HEK293 (cell line): ENCODE measurements at regions not wholly inside any gene's neighbourhood (a gene's known extent, or its start where the extent isn't known, plus 50 kb on each side); places are given as distances from the start of the nearest gene placed in this dataset.

Experiments used
- CTCF ChIA-PET: fragments of 350-600 bp; formaldehyde crosslinking; extraction: SDS; loops from one replicate; lab custom pipeline; 2021; ENCODE audit warnings: antibody characterized with exemption; lab: Yijun Ruan, JAX
- POLR2A ChIA-PET: fragments of 300-600 bp; formaldehyde crosslinking; extraction: SDS; loops from one replicate; lab custom pipeline; 2020; ENCODE audit warnings: antibody characterized with exemption, inconsistent platforms; lab: Yijun Ruan, JAX
- H3K27ac ChIP-seq: fragments of 200-500 bp; sonication (Bioruptor generic); 2 replicates; pipeline ENCODE4 v1.5.1; 2014; ENCODE audit warnings: low read depth, low read length, control low read depth, inconsistent platforms; ENCODE audit errors: extremely low read depth
- H3K36me3 ChIP-seq, 2 experiments: fragments of 200-500 bp in 1 of 2; sonication (Bioruptor generic) in 1 of 2; 1 replicate in 1 of 2; 2 replicates in 1 of 2; pipeline ENCODE4 v1.5.1; 2014 to 2017; ENCODE audit warnings: inconsistent platforms in 2 of 2, low read length in 2 of 2; ENCODE audit not compliant: control insufficient read depth in 2 of 2, insufficient read depth in 1 of 2
- H3K4me1 ChIP-seq: fragments of 200-500 bp; sonication (Bioruptor generic); 2 replicates; pipeline ENCODE4 v1.5.1; 2014; ENCODE audit warnings: mild to moderate bottlenecking, low read length, inconsistent platforms; ENCODE audit not compliant: control insufficient read depth, insufficient read depth
- H3K4me3 ChIP-seq: 2 replicates; pipeline ENCODE4 v1.5.1; 2011; ENCODE audit warnings: low read depth, mild to moderate bottlenecking, control low read depth, low read length, moderate library complexity
- H3K9me3 ChIP-seq: fragments of 200-500 bp; sonication (Bioruptor generic); 2 replicates; pipeline ENCODE4 v1.5.1; 2014; ENCODE audit warnings: low read depth, low read length, inconsistent platforms; ENCODE audit not compliant: control insufficient read depth, insufficient read depth
- MEIS1 ChIP-seq: sonication (generic); formaldehyde crosslinking; IDR thresholded peaks from 2 replicates; pipeline ENCODE4 v1.8.1; 2022; ENCODE audit warnings: missing genetic modification reagents, mild to moderate bottlenecking, borderline replicate concordance
- RBAK ChIP-seq: fragments of 450-650 bp; formaldehyde crosslinking; IDR thresholded peaks from 2 replicates; pipeline ENCODE4 v1.5.1; 2016; ENCODE audit warnings: missing biosample characterization, missing genetic modification characterization
- SP2 ChIP-seq: fragments of 450-650 bp; formaldehyde crosslinking; IDR thresholded peaks from 2 replicates; pipeline ENCODE4 v1.5.1; 2016; ENCODE audit warnings: missing biosample characterization, missing genetic modification characterization
- ZBTB1 ChIP-seq: fragments of 450-650 bp; formaldehyde crosslinking; IDR thresholded peaks from 2 replicates; pipeline ENCODE4 v1.5.1; 2016; ENCODE audit warnings: missing biosample characterization, missing genetic modification characterization
- ZBTB21 ChIP-seq: fragments of 450-650 bp; formaldehyde crosslinking; IDR thresholded peaks from 2 replicates; pipeline ENCODE4 v1.5.1; 2017; ENCODE audit warnings: missing biosample characterization, missing genetic modification characterization
- ZNF146 ChIP-seq: fragments of 450-650 bp; formaldehyde crosslinking; IDR thresholded peaks from 2 replicates; pipeline ENCODE4 v1.5.1; 2016; ENCODE audit warnings: missing biosample characterization, missing genetic modification characterization
- ZNF155 ChIP-seq: fragments of 450-650 bp; formaldehyde crosslinking; IDR thresholded peaks from 2 replicates; pipeline ENCODE4 v1.5.1; 2016; ENCODE audit warnings: missing biosample characterization, missing genetic modification characterization
- ZNF184 ChIP-seq: fragments of 450-650 bp; IDR thresholded peaks from 2 replicates; pipeline ENCODE4 v1.5.1; 2018; ENCODE audit warnings: missing biosample characterization, mild to moderate bottlenecking, missing genetic modification characterization
- ZNF423 ChIP-seq: fragments of 450-650 bp; formaldehyde crosslinking; IDR thresholded peaks from 2 replicates; pipeline ENCODE4 v1.5.1; 2016; ENCODE audit warnings: missing biosample characterization, missing genetic modification characterization
- ZNF501 ChIP-seq: fragments of 450-650 bp; formaldehyde crosslinking; IDR thresholded peaks from 2 replicates; pipeline ENCODE4 v1.5.1; 2016; ENCODE audit warnings: missing biosample characterization, missing genetic modification characterization
- ZNF510 ChIP-seq: fragments of 450-650 bp; formaldehyde crosslinking; IDR thresholded peaks from 2 replicates; pipeline ENCODE4 v1.5.1; 2018; ENCODE audit warnings: mild to moderate bottlenecking, missing genetic modification characterization, missing biosample characterization; ENCODE audit not compliant: insufficient replicate concordance
- ZNF514 ChIP-seq: fragments of 450-650 bp; formaldehyde crosslinking; IDR thresholded peaks from 2 replicates; pipeline ENCODE4 v1.5.1; 2016; ENCODE audit warnings: missing biosample characterization, missing genetic modification characterization
- ZNF596 ChIP-seq: fragments of 450-650 bp; IDR thresholded peaks from 2 replicates; pipeline ENCODE4 v1.5.0; 2018; ENCODE audit warnings: missing biosample characterization, mild to moderate bottlenecking, missing genetic modification characterization, moderate library complexity
- ZNF600 ChIP-seq: fragments of 450-650 bp; formaldehyde crosslinking; IDR thresholded peaks from 2 replicates; pipeline ENCODE4 v1.5.1; 2016; ENCODE audit warnings: missing biosample characterization, missing genetic modification characterization
- ZNF707 ChIP-seq: fragments of 450-650 bp; formaldehyde crosslinking; IDR thresholded peaks from 2 replicates; pipeline ENCODE4 v1.5.1; 2016; ENCODE audit warnings: missing biosample characterization, missing genetic modification characterization
- ZNF76 ChIP-seq: fragments of 450-650 bp; formaldehyde crosslinking; IDR thresholded peaks from 2 replicates; pipeline ENCODE4; 2016; ENCODE audit warnings: low read depth, missing biosample characterization, missing genetic modification characterization, borderline replicate concordance
- TF ChIP-seq, protein P1 (sequence below): fragments of 450-650 bp; formaldehyde crosslinking; IDR thresholded peaks from 2 replicates; pipeline ENCODE4 v1.5.1; 2016; ENCODE audit warnings: missing biosample characterization, missing genetic modification characterization
- TF ChIP-seq, protein P2 (sequence below): fragments of 450-650 bp; IDR thresholded peaks from 2 replicates; pipeline ENCODE4 v1.5.1; 2018; ENCODE audit warnings: missing biosample characterization, missing genetic modification characterization
- TF ChIP-seq, protein P3 (sequence below): fragments of 450-650 bp; formaldehyde crosslinking; IDR thresholded peaks from 2 replicates; pipeline ENCODE4 v1.5.1; 2016; ENCODE audit warnings: missing biosample characterization, missing genetic modification characterization
- TF ChIP-seq, protein P4 (sequence below): fragments of 450-650 bp; formaldehyde crosslinking; IDR thresholded peaks from 2 replicates; pipeline ENCODE4 v1.5.1; 2017; ENCODE audit warnings: missing biosample characterization, missing genetic modification characterization

DNA sequence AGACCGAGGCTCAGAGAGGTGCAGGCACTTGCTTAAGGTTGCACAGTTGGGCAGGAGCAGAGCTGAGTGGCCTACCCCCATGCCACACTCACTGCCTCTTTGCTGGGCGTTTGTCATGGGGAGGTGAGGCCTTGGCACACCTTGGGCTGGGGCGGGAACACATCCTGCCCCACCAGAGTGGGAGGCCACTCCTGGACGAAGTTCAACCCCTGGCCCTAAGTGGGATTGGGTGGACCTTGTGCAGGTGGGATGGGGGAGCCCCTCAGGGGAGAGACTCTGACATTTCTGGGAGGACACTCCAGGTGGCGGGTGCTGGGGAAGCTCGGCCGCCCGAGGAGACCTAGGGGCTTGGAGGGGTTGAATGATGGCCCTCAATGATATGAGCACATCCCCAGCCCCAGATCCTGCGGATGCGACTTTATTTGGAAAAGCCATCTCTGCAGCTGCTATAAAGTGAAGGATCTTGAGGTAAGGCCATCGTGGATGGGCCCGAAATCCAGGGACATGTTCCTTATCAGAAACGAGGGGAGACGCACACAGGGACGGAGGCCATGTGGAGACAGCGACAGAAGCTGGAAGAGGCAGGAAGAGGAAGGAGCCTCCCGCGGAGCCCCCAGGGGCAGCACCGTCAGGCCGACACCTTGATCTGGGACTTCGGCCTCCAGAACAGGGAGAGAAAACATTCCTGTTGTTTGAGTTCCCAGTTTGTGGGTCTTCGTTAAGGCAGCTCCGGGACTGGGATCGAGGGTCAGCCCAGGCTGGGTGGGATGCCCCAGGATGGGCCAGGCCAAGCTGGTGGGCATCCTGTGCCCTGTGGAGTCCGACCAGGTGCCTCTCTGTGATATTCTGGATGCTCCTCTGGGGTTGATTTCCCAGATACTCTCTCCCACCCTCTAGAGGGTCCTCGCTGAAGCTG, 111.6 kb upstream of the LRPAP1 start:
- no peak overlapping the region for H3K27ac ChIP-seq
- no peaks in the 10 kb centered on the region for H3K36me3 ChIP-seq
- H3K4me3 ChIP-seq = no peak overlapping the region
- no peaks in the 10 kb centered on the region for H3K9me3 ChIP-seq
- no peaks in the 10 kb centered on the region; the same call in 1 of the 2 replicates for H3K4me1 ChIP-seq
- POLR2A ChIA-PET = no interaction called here
- TF ChIP-seq ZNF514 (tag by site-specific recombination) (no peak), ZNF184 (tag by site-specific recombination) (no peak)
- CTCF ChIA-PET = no interaction called here

DNA sequence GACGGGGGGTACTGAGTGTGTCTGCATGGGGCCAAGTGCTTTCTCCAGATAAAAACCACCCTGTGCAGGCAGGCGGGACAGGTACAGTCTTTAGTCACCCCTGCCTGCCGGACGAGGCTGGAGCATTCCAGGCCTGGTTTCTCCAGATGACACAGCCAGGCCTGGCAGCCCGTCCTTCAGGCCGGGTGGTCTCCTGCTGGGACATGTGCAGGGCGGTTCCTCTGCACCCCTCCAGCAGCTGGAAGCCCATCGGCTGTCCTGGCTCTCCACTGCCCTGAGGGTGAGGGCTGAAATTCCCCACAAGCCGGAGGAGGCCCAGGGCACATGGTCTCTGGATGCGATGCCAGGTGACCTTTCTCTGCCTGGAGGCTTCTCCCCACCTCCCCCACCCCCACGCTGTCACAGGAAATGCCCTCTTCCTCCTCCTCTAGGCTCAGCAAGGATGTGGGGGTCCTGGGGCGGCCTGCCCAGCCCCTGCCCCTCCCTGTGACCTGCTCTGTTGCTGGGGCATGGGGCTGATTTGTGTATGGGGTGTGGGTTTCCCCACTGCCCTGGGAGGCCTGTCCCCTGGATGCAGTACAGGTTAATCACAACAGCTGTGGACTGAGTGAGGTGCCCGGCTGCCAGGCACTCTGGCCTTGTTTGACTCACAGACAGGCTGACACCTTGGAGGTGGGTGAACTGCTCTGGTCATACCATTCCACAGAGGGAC, 110.7 kb upstream of the LRPAP1 start:
- CTCF ChIA-PET = no interaction called here

DNA sequence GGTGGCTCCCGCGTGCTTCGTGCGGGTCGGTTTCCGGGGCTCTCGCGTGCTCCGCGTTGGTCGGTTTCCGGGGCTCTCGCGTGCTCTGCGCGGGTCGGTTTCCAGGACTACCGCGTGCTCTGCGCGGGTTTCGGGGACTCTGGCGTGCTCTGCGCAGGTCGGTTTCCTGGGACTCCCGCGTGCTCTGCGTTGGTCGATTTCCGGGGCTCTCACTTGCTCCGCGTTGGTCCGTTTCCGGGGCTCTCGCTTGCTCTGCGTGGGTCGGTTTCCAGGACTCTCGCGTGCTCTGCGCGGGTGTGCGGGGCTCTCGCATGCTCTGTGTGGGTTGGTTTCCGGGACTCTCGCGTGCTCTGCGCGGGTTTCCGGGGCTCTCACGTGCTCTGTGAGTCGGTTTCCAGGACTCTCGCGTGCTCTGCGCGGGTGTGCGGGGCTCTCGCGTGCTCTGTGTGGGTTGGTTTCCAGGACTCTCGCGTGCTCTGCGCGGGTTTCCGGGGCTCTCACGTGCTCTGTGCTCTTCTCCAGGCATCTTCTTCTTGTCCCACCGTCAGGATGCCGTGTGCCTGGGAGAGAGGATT, 109.9 kb upstream of the LRPAP1 start:
- Histone ChIP-seq H3K4me3 (no peak overlapping the region), H3K4me1 (no peaks in the 10 kb centered on the region; the same call in 1 of the 2 replicates), H3K27ac (no peak overlapping the region), H3K36me3 (no peaks in the 10 kb centered on the region), H3K9me3 (no peaks in the 10 kb centered on the region)
- ChIA-PET POLR2A (no interaction called here), CTCF (no interaction called here)
- TF ChIP-seq ZNF76 (tag by site-specific recombination) (no peak), ZNF423 (no peak), ZNF510 (tag by site-specific recombination) (no peak), ZNF155 (tag by site-specific recombination) (no peak), ZNF146 (tag by site-specific recombination) (no peak), ZNF600 (tag by site-specific recombination) (no peak), ZBTB1 (tag by site-specific recombination) (no peak), ZBTB21 (tag by site-specific recombination) (no peak), ZNF596 (tag by site-specific recombination) (no peak), ZNF501 (no peak), SP2 (no peak)
- TF ChIP-seq, protein P1, sequence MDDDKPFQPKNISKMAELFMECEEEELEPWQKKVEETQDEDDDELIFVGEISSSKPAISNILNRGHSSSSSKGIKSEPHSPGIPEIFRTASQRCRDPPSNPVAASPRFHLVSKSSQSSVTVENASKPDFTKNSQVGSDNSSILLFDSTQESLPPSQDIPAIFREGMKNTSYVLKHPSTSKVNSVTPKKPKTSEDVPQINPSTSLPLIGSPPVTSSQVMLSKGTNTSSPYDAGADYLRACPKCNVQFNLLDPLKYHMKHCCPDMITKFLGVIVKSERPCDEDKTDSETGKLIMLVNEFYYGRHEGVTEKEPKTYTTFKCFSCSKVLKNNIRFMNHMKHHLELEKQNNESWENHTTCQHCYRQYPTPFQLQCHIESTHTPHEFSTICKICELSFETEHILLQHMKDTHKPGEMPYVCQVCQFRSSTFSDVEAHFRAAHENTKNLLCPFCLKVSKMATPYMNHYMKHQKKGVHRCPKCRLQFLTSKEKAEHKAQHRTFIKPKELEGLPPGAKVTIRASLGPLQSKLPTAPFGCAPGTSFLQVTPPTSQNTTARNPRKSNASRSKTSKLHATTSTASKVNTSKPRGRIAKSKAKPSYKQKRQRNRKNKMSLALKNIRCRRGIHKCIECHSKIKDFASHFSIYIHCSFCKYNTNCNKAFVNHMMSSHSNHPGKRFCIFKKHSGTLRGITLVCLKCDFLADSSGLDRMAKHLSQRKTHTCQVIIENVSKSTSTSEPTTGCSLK = no peak
- TF ChIP-seq, protein P2, sequence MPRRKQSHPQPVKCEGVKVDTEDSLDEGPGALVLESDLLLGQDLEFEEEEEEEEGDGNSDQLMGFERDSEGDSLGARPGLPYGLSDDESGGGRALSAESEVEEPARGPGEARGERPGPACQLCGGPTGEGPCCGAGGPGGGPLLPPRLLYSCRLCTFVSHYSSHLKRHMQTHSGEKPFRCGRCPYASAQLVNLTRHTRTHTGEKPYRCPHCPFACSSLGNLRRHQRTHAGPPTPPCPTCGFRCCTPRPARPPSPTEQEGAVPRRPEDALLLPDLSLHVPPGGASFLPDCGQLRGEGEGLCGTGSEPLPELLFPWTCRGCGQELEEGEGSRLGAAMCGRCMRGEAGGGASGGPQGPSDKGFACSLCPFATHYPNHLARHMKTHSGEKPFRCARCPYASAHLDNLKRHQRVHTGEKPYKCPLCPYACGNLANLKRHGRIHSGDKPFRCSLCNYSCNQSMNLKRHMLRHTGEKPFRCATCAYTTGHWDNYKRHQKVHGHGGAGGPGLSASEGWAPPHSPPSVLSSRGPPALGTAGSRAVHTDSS (tag by site-specific recombination) = no peak
- TF ChIP-seq, protein P3, sequence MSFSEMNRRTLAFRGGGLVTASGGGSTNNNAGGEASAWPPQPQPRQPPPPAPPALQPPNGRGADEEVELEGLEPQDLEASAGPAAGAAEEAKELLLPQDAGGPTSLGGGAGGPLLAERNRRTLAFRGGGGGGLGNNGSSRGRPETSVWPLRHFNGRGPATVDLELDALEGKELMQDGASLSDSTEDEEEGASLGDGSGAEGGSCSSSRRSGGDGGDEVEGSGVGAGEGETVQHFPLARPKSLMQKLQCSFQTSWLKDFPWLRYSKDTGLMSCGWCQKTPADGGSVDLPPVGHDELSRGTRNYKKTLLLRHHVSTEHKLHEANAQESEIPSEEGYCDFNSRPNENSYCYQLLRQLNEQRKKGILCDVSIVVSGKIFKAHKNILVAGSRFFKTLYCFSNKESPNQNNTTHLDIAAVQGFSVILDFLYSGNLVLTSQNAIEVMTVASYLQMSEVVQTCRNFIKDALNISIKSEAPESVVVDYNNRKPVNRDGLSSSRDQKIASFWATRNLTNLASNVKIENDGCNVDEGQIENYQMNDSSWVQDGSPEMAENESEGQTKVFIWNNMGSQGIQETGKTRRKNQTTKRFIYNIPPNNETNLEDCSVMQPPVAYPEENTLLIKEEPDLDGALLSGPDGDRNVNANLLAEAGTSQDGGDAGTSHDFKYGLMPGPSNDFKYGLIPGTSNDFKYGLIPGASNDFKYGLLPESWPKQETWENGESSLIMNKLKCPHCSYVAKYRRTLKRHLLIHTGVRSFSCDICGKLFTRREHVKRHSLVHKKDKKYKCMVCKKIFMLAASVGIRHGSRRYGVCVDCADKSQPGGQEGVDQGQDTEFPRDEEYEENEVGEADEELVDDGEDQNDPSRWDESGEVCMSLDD (tag by site-specific recombination) = no peak
- TF ChIP-seq, protein P4, sequence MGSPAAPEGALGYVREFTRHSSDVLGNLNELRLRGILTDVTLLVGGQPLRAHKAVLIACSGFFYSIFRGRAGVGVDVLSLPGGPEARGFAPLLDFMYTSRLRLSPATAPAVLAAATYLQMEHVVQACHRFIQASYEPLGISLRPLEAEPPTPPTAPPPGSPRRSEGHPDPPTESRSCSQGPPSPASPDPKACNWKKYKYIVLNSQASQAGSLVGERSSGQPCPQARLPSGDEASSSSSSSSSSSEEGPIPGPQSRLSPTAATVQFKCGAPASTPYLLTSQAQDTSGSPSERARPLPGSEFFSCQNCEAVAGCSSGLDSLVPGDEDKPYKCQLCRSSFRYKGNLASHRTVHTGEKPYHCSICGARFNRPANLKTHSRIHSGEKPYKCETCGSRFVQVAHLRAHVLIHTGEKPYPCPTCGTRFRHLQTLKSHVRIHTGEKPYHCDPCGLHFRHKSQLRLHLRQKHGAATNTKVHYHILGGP (tag by site-specific recombination) = no peak

More for the DNA sequence above, 110.7 kb upstream of the LRPAP1 start:
- no peak overlapping the region for H3K27ac ChIP-seq
- H3K36me3 ChIP-seq = no peaks in the 10 kb centered on the region
- no peaks in the 10 kb centered on the region; the same call in 1 of the 2 replicates for H3K4me1 ChIP-seq
- H3K4me3 ChIP-seq = no peak overlapping the region
- TF ChIP-seq RBAK (tag by site-specific recombination) (no peak), MEIS1 (CRISPR knock-in tag) (no peak), ZNF707 (tag by site-specific recombination) (no peak)
- TF ChIP-seq, protein P2 (tag by site-specific recombination) = no peak
- TF ChIP-seq, all 188 proteins: peak for 0
- POLR2A ChIA-PET = no interaction called here
- no peaks in the 10 kb centered on the region for H3K9me3 ChIP-seq
